Effector memory CD8-positive, alpha-beta T cell (primary cell): ENCODE measurements at regions not wholly inside any gene's neighbourhood (a gene's known extent, or its start where the extent isn't known, plus 50 kb on each side); places are given as distances from the start of the nearest gene placed in this dataset.

Experiments used
- ATAC-seq: fragments of 150-1000 bp; cut with Tn5 transposase; replicated peaks from 2 replicates; pipeline ENCODE4 v1.10.0; 2021; ENCODE audit warnings: mild to moderate bottlenecking, moderate library complexity
- DNase-seq, 3 experiments: peaks; one replicate each; pipeline ENCODE4 v3.0.0; 2021
- H3K27ac Mint-ChIP-seq, 2 donors: one replicate each; pipeline ENCODE4 v1.8.0; 2022; ENCODE audit warnings: mild to moderate bottlenecking in 2 of 2, mixed read lengths in 2 of 2, moderate library complexity in 2 of 2
- H3K27me3 Mint-ChIP-seq, 2 donors: one replicate each; pipeline ENCODE4 v1.8.0; 2022; ENCODE audit warnings: mixed read lengths in 2 of 2
- H3K36me3 Mint-ChIP-seq: one replicate; pipeline ENCODE4 v1.8.0; 2022; ENCODE audit warnings: mild to moderate bottlenecking, moderate library complexity, mixed read lengths; ENCODE audit not compliant: insufficient read depth
- H3K4me1 Mint-ChIP-seq, 2 donors: one replicate each; pipeline ENCODE4 v1.8.0; 2022; ENCODE audit warnings: low read depth in 2 of 2, mixed read lengths in 2 of 2
- H3K4me3 Mint-ChIP-seq, 2 donors: one replicate each; pipeline ENCODE4 v1.8.0; 2022; ENCODE audit warnings: mild to moderate bottlenecking in 2 of 2, mixed read lengths in 2 of 2, moderate library complexity in 2 of 2
- H3K9me3 Mint-ChIP-seq, 2 donors: one replicate each; pipeline ENCODE4 v1.8.0; 2022; ENCODE audit warnings: mixed read lengths in 2 of 2

GRCh38 chr5:73380710-73381589 lies 67.6 kb downstream of the FOXD1 start:
- Mint-ChIP-seq H3K27ac (peak overlapping the region in 1 of 2 donors; percentile 52), H3K36me3 (peaks cover 8% of the 10 kb centered on the region), H3K4me1 (peaks cover 0 to 11% of the 10 kb centered on the region in 2 donors), H3K27me3 (peaks cover 49 to 72% of the 10 kb centered on the region in 2 donors), H3K9me3 (peaks cover 0 to 12% of the 10 kb centered on the region in 2 donors), H3K4me3 (peak overlapping the region; percentile 63 to 69)
- DNase-seq (no peak), ATAC-seq (no peak)

- peaks cover 0 to 10% of the 10 kb centered on the region in 2 donors for H3K9me3 Mint-ChIP-seq
- peaks cover 8% of the 10 kb centered on the region for H3K36me3 Mint-ChIP-seq
- no peak for DNase-seq
- H3K27ac Mint-ChIP-seq = no peak overlapping the region
- peaks cover 56 to 81% of the 10 kb centered on the region in 2 donors for H3K27me3 Mint-ChIP-seq
- no peak for ATAC-seq
- peak overlapping the region in 1 of 2 donors; percentile 15 for H3K4me3 Mint-ChIP-seq
- H3K4me1 Mint-ChIP-seq = peaks cover 0 to 11% of the 10 kb centered on the region in 2 donors
Observed at GRCh38 chr5:73380041-73380440, 68.5 kb downstream of the FOXD1 start.

GRCh38 chr5:73379435-73379834 lies 69.1 kb downstream of the FOXD1 start:
- ATAC-seq (no peak), DNase-seq (no peak)
- Mint-ChIP-seq H3K27me3 (peaks cover 62 to 87% of the 10 kb centered on the region in 2 donors), H3K4me3 (peak overlapping the region in 1 of 2 donors; percentile 15), H3K4me1 (peaks cover 0 to 11% of the 10 kb centered on the region in 2 donors), H3K9me3 (peaks cover 0 to 4% of the 10 kb centered on the region in 2 donors), H3K36me3 (peaks cover 8% of the 10 kb centered on the region), H3K27ac (no peak overlapping the region)

GRCh38 chr5:73378765-73379164 lies 69.8 kb downstream of the FOXD1 start:
- H3K36me3 Mint-ChIP-seq = peaks cover 8% of the 10 kb centered on the region
- peaks cover 66 to 89% of the 10 kb centered on the region in 2 donors for H3K27me3 Mint-ChIP-seq
- H3K9me3 Mint-ChIP-seq = no peaks in the 10 kb centered on the region
- no peak overlapping the region for H3K27ac Mint-ChIP-seq
- DNase-seq (no peak), ATAC-seq (no peak)
- peaks cover 0 to 11% of the 10 kb centered on the region in 2 donors for H3K4me1 Mint-ChIP-seq
- H3K4me3 Mint-ChIP-seq = no peak overlapping the region

- ATAC-seq = no peak
- H3K27me3 Mint-ChIP-seq = peaks cover 73 to 89% of the 10 kb centered on the region in 2 donors
- no peak for DNase-seq
Observed at GRCh38 chr5:73378070-73378469, 70.5 kb downstream of the FOXD1 start.

GRCh38 chr5:73376618-73377170 lies 71.9 kb downstream of the FOXD1 start:
- H3K27ac Mint-ChIP-seq = no peak overlapping the region
- no peak overlapping the region for H3K4me3 Mint-ChIP-seq
- DNase-seq = no peak
- H3K36me3 Mint-ChIP-seq = peaks cover 13% of the 10 kb centered on the region
- peaks cover 0 to 11% of the 10 kb centered on the region in 2 donors for H3K4me1 Mint-ChIP-seq
- ATAC-seq = no peak
- peaks cover 78 to 98% of the 10 kb centered on the region in 2 donors for H3K27me3 Mint-ChIP-seq
- no peaks in the 10 kb centered on the region for H3K9me3 Mint-ChIP-seq

More at GRCh38 chr5:73378070-73378469, 70.5 kb downstream of the FOXD1 start:
- Mint-ChIP-seq H3K4me3 (no peak overlapping the region), H3K9me3 (no peaks in the 10 kb centered on the region), H3K27ac (no peak overlapping the region), H3K36me3 (peaks cover 13% of the 10 kb centered on the region), H3K4me1 (peaks cover 0 to 11% of the 10 kb centered on the region in 2 donors)

GRCh38 chr5:73375949-73376348 lies 72.6 kb downstream of the FOXD1 start:
- ATAC-seq (no peak), DNase-seq (no peak)
- Mint-ChIP-seq H3K36me3 (peaks cover 13% of the 10 kb centered on the region), H3K27me3 (peaks cover 80 to 99% of the 10 kb centered on the region in 2 donors), H3K4me1 (peaks cover 0 to 8% of the 10 kb centered on the region in 2 donors), H3K27ac (no peak overlapping the region), H3K4me3 (no peak overlapping the region), H3K9me3 (no peaks in the 10 kb centered on the region)

GRCh38 chr5:73375191-73375545 lies 73.4 kb downstream of the FOXD1 start:
- H3K27me3 Mint-ChIP-seq = peaks cover 74 to 97% of the 10 kb centered on the region in 2 donors
- peaks cover 12% of the 10 kb centered on the region for H3K36me3 Mint-ChIP-seq
- DNase-seq (no peak), ATAC-seq (no peak)
- H3K9me3 Mint-ChIP-seq = no peaks in the 10 kb centered on the region
- no peak overlapping the region for H3K27ac Mint-ChIP-seq
- no peak overlapping the region for H3K4me3 Mint-ChIP-seq
- H3K4me1 Mint-ChIP-seq = peaks cover 0 to 3% of the 10 kb centered on the region in 2 donors

- peaks cover 7% of the 10 kb centered on the region for H3K36me3 Mint-ChIP-seq
- no peaks in the 10 kb centered on the region for H3K4me1 Mint-ChIP-seq
- DNase-seq = no peak
- no peak overlapping the region for H3K4me3 Mint-ChIP-seq
- H3K27ac Mint-ChIP-seq = no peak overlapping the region
- peaks cover 74 to 97% of the 10 kb centered on the region in 2 donors for H3K27me3 Mint-ChIP-seq
- H3K9me3 Mint-ChIP-seq = no peaks in the 10 kb centered on the region
- no peak for ATAC-seq
Observed at GRCh38 chr5:73374520-73375190, 73.9 kb downstream of the FOXD1 start.

- Mint-ChIP-seq H3K36me3 (peaks cover 5% of the 10 kb centered on the region), H3K9me3 (no peaks in the 10 kb centered on the region), H3K4me1 (no peaks in the 10 kb centered on the region), H3K27ac (no peak overlapping the region), H3K27me3 (peaks cover 69 to 97% of the 10 kb centered on the region in 2 donors), H3K4me3 (no peak overlapping the region)
- no peak for DNase-seq
- ATAC-seq = no peak
Observed at GRCh38 chr5:73373814-73374510, 74.6 kb downstream of the FOXD1 start.

- Mint-ChIP-seq H3K4me3 (no peak overlapping the region), H3K27ac (no peak overlapping the region), H3K27me3 (peaks cover 62 to 88% of the 10 kb centered on the region in 2 donors), H3K4me1 (no peaks in the 10 kb centered on the region), H3K9me3 (no peaks in the 10 kb centered on the region), H3K36me3 (peaks cover 5% of the 10 kb centered on the region)
- DNase-seq = no peak
- ATAC-seq = no peak
Observed at GRCh38 chr5:73370640-73371583, 77.7 kb downstream of the FOXD1 start.

- DNase-seq = no peak
- H3K36me3 Mint-ChIP-seq = peaks cover 5% of the 10 kb centered on the region
- H3K4me1 Mint-ChIP-seq = no peaks in the 10 kb centered on the region
- no peak for ATAC-seq
- peaks cover 55 to 84% of the 10 kb centered on the region in 2 donors for H3K27me3 Mint-ChIP-seq
- no peak overlapping the region for H3K4me3 Mint-ChIP-seq
- no peaks in the 10 kb centered on the region for H3K9me3 Mint-ChIP-seq
- H3K27ac Mint-ChIP-seq = no peak overlapping the region
Observed at GRCh38 chr5:73370095-73370494, 78.5 kb downstream of the FOXD1 start.
